Progenitor cell of endocrine pancreas (in vitro differentiated cells): ENCODE measurements at regions not wholly inside any gene's neighbourhood (a gene's known extent, or its start where the extent isn't known, plus 50 kb on each side); places are given as distances from the start of the nearest gene placed in this dataset.
"Not testable (repeated sequence)": the region's sequence is repeated elsewhere in the genome, so short reads cannot be mapped to it uniquely, and the experiment has no call there.

Source experiments
- DNase-seq: peaks from one replicate; pipeline ENCODE4 v3.0.0; 2021; ENCODE audit warnings: low spot score; ENCODE audit not compliant: unreplicated experiment
- H3K27ac Mint-ChIP-seq: 2 replicates; pipeline ENCODE4 v1.8.0; 2021; ENCODE audit warnings: mild to moderate bottlenecking, moderate library complexity, mixed read lengths
- H3K27me3 Mint-ChIP-seq: 2 replicates; pipeline ENCODE4 v1.8.0; 2021; ENCODE audit warnings: mixed read lengths
- H3K36me3 Mint-ChIP-seq: 2 replicates; pipeline ENCODE4 v1.8.0; 2022; ENCODE audit warnings: mixed read lengths; ENCODE audit not compliant: insufficient read depth
- H3K4me1 Mint-ChIP-seq: 2 replicates; pipeline ENCODE4 v1.8.0; 2021; ENCODE audit warnings: low read depth, mixed read lengths
- H3K4me3 Mint-ChIP-seq: 2 replicates; pipeline ENCODE4 v1.8.0; 2021; ENCODE audit warnings: low read depth, mild to moderate bottlenecking, moderate library complexity, mixed read lengths
- H3K9me3 Mint-ChIP-seq: 2 replicates; pipeline ENCODE4 v1.8.0; 2021; ENCODE audit warnings: low read depth, mixed read lengths
- TF ChIP-seq, protein P1 (sequence below): fragments of 200-600 bp; sonication (generic); IDR thresholded peaks from one replicate; pipeline ENCODE4 v1.5.0; 2021; ENCODE audit warnings: antibody characterized with exemption, mild to moderate bottlenecking; ENCODE audit not compliant: unreplicated experiment

DNA sequence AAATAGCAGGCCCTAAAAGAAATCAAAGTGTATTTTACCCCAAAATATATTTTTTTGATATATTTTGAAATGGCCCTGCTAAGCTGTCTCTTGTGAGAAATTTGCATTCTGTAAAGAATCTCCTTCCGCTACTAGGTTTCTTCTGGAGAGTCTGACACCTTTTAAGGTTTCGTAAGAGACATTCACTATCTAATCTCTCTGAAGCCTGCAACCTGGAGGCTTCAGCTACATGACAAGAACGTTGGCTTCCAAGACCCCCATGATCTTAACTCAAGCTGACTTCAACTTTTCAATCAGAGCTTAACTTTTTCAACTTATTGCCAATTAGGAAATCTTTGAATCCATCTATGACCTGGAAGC, 1894.9 kb upstream of the LRRTM1 start:
- Mint-ChIP-seq H3K4me1 (no peaks in the 10 kb centered on the region), H3K36me3 (no peaks in the 10 kb centered on the region), H3K4me3 (no peak overlapping the region), H3K27me3 (no peaks in the 10 kb centered on the region), H3K9me3 (peaks cover 7% of the 10 kb centered on the region), H3K27ac (no peak overlapping the region)
- TF ChIP-seq, protein P1, sequence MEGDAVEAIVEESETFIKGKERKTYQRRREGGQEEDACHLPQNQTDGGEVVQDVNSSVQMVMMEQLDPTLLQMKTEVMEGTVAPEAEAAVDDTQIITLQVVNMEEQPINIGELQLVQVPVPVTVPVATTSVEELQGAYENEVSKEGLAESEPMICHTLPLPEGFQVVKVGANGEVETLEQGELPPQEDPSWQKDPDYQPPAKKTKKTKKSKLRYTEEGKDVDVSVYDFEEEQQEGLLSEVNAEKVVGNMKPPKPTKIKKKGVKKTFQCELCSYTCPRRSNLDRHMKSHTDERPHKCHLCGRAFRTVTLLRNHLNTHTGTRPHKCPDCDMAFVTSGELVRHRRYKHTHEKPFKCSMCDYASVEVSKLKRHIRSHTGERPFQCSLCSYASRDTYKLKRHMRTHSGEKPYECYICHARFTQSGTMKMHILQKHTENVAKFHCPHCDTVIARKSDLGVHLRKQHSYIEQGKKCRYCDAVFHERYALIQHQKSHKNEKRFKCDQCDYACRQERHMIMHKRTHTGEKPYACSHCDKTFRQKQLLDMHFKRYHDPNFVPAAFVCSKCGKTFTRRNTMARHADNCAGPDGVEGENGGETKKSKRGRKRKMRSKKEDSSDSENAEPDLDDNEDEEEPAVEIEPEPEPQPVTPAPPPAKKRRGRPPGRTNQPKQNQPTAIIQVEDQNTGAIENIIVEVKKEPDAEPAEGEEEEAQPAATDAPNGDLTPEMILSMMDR = no peak
- DNase-seq = no peak

DNA sequence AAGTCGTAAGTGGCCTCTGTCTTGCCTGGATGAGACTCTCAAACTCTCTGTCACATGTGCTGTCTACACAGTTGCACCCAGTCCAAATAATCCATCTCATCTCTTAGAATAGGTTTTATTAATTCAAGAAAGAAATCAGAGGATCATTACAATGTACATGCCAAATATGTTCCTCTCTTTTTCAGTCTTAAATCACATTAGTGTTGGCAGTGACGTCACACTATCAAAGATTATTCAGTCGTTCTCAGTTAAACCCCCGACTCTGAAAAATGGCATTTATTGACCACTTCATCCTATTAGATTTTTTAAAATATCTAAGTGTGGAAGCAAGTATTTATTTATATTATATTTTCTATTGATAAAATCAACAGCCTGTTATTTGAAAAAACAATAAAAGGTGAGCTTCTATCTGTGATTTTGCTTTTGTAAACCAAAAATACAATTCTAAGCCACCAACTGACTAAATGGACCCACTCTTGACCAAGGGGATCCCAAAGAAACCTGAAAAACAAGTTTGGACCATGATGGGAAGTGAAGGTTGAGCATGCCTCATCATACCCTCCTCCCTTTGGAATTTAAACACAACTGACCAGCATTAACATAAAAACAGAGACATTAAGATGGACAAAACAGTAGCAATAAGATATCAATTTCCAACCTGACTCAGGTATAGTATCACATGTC, 1894.4 kb upstream of the LRRTM1 start:
- Mint-ChIP-seq H3K9me3 (peaks cover 7% of the 10 kb centered on the region), H3K27ac (no peak overlapping the region), H3K27me3 (no peaks in the 10 kb centered on the region), H3K4me1 (no peaks in the 10 kb centered on the region), H3K4me3 (no peak overlapping the region), H3K36me3 (no peaks in the 10 kb centered on the region)
- TF ChIP-seq, protein P1 = no peak
- DNase-seq = no peak

DNA sequence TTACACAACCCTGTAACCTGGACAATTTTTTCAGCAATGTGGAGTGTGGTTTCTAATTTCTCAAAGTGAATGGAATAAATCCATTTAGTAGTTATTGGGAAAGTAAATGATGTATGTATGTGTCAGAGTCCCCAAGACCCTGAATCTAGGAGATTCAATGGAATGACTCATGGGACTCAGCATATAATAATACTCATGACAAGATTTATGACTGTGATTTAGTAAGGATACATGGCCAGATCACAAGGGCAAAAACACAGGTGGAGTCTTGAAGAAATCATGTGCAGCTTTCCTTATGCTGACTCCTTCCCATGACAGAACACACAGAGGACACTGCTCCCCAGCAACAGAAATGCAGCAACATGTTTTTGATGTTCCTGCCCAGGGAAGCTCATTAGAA, 1877.7 kb upstream of the LRRTM1 start:
- no peaks in the 10 kb centered on the region for H3K9me3 Mint-ChIP-seq

DNA sequence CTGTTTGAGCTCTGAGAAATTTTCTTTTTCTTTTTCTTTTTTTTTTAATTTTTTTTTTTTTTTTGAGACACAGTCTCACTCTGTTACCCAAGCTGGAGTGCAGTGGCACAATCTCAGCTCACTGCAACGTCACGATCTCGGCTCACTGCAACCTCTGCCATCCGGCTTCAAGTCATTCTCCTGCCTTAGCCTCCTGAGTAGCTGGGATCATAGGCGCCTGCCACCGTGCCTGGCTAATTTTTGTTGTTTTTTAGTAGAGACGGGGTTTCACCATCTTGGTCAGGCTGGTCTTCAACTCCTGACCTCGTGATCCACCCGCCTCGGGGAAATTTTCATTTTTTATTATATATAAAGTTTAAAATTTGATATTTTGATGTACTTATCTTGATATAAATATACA, 1870.7 kb upstream of the LRRTM1 start:
- H3K27ac Mint-ChIP-seq, H3K9me3 Mint-ChIP-seq, H3K36me3 Mint-ChIP-seq, H3K27me3 Mint-ChIP-seq, DNase-seq, H3K4me1 Mint-ChIP-seq, H3K4me3 Mint-ChIP-seq: not testable (repeated sequence)

More for the DNA sequence above, 1877.7 kb upstream of the LRRTM1 start:
- DNase-seq = no peak
- Mint-ChIP-seq H3K4me3 (no peak overlapping the region), H3K27me3 (no peaks in the 10 kb centered on the region), H3K4me1 (no peaks in the 10 kb centered on the region), H3K36me3 (no peaks in the 10 kb centered on the region), H3K27ac (no peak overlapping the region)
- TF ChIP-seq, protein P1 = no peak

DNA sequence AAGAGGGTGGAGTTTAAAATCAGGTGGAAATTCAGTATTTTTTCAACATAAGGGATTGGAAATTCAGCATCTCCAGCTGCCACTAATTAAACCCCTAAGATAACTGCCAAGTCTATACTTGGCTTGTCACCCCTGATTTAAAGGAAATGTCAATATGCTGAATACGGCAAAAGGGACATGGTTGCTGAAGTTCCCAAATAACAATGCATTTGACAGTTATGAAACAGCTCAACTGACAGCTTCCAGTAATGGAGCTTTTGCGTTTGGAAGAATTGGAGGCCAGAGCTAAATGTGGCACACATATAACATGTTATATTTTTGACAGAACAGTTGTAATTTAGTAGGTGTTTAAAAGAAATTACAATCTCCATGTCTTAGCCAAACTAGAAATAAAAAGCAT, 1867.9 kb upstream of the LRRTM1 start:
- Mint-ChIP-seq H3K27me3 (no peaks in the 10 kb centered on the region), H3K4me1 (no peaks in the 10 kb centered on the region), H3K27ac (no peak overlapping the region), H3K36me3 (no peaks in the 10 kb centered on the region), H3K9me3 (no peaks in the 10 kb centered on the region), H3K4me3 (no peak overlapping the region)
- no peak for DNase-seq
- TF ChIP-seq, protein P1 = no peak

DNA sequence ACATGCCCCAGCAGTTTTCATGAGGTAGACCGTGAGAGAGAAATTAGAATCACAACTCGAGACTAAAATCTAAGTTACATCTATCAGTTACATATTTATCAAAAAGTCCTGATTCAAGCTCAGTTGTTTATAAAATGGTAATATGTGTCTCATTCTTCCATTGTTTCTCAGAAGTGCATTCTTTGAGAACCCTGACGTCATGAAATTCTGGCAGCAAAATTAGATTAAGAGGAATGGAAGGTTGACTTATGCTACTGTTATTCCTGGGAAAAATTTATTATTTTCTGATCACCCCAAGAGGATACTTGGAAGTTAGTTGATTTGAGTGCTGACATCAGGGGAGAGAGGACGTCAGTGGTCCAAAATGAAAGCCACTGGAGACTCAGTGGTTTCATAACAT, 1864.8 kb upstream of the LRRTM1 start:
- H3K9me3 Mint-ChIP-seq = no peaks in the 10 kb centered on the region
- no peaks in the 10 kb centered on the region for H3K27me3 Mint-ChIP-seq
- no peaks in the 10 kb centered on the region for H3K4me1 Mint-ChIP-seq
- H3K27ac Mint-ChIP-seq = no peak overlapping the region
- no peak overlapping the region for H3K4me3 Mint-ChIP-seq
- TF ChIP-seq, protein P1 = no peak
- no peak for DNase-seq
- no peaks in the 10 kb centered on the region for H3K36me3 Mint-ChIP-seq
